CD4-positive, alpha-beta T cell (primary cell): ENCODE measurements at regions not wholly inside any gene's neighbourhood (a gene's known extent, or its start where the extent isn't known, plus 50 kb on each side); places are given as distances from the start of the nearest gene placed in this dataset.

ENCODE experiments used
- ATAC-seq: fragments of 200-7000 bp; cut with Tn5 transposase; one replicate; pipeline ENCODE4 v1.10.0; 2022; ENCODE audit warnings: mild to moderate bottlenecking; ENCODE audit not compliant: poor library complexity
- CTCF ChIA-PET: fragments of 350-600 bp; sonication (Branson Sonifier 250); formaldehyde crosslinking; loops from one replicate; lab custom pipeline; 2021; ENCODE audit warnings: antibody characterized with exemption, inconsistent platforms; lab: Charles Lee
- POLR2A ChIA-PET: fragments of 350-600 bp; sonication (Branson Sonifier 250); formaldehyde crosslinking; loops from one replicate; lab custom pipeline; 2021; ENCODE audit warnings: antibody characterized with exemption, inconsistent platforms; lab: Charles Lee
- DNase-seq, 14 experiments: peaks; one replicate each; pipeline ENCODE4 v3.0.0-alpha.2; 2013 to 2020; ENCODE audit warnings: mixed read lengths in 2 of 14
- H3K27ac ChIP-seq, 2 donors: one replicate each; pipeline versions ENCODE4 v1.5.1 to v1.7.0; 2013; ENCODE audit warnings: low read length in 2 of 2, low read depth in 1 of 2, mild to moderate bottlenecking in 1 of 2
- H3K27me3 ChIP-seq, 2 experiments: 1 replicate in 1 of 2; 2 replicates in 1 of 2; pipeline versions ENCODE4 v1.6.1 to v1.7.0; 2013; ENCODE audit warnings: low read length in 2 of 2, control low read depth in 1 of 2, mild to moderate bottlenecking in 1 of 2, moderate library complexity in 1 of 2; ENCODE audit not compliant: insufficient read depth in 2 of 2, control insufficient read depth in 1 of 2
- H3K36me3 ChIP-seq: one replicate; pipeline ENCODE4 v1.6.1; 2013; ENCODE audit warnings: low read length, control low read depth; ENCODE audit not compliant: insufficient read depth
- H3K4me1 ChIP-seq: one replicate; pipeline ENCODE4 v1.6.1; 2013; ENCODE audit warnings: low read length, control low read depth; ENCODE audit not compliant: insufficient read depth
- H3K4me3 ChIP-seq: one replicate; pipeline ENCODE4 v1.5.1; 2013; ENCODE audit warnings: mild to moderate bottlenecking, low read length, moderate library complexity
- H3K9me3 ChIP-seq, 2 experiments: 1 replicate in 1 of 2; 2 replicates in 1 of 2; pipeline versions ENCODE4 v1.6.1 to v1.7.0; 2013; ENCODE audit warnings: low read length in 2 of 2, mild to moderate bottlenecking in 2 of 2, control low read depth in 1 of 2, moderate library complexity in 1 of 2; ENCODE audit not compliant: control insufficient read depth in 1 of 2, insufficient read depth in 1 of 2
- H3K27ac Mint-ChIP-seq: one replicate; pipeline ENCODE4 v1.8.0; 2020; ENCODE audit warnings: mixed read lengths
- H3K27me3 Mint-ChIP-seq: one replicate; pipeline ENCODE4 v1.8.0; 2021; ENCODE audit warnings: mixed read lengths
- H3K36me3 Mint-ChIP-seq: one replicate; pipeline ENCODE4 v1.8.0; 2021; ENCODE audit warnings: low read depth, mixed read lengths
- H3K4me1 Mint-ChIP-seq: one replicate; pipeline ENCODE4 v1.8.0; 2021; ENCODE audit warnings: low read depth, mixed read lengths
- H3K4me3 Mint-ChIP-seq: one replicate; pipeline ENCODE4 v1.8.0; 2020; ENCODE audit warnings: mild to moderate bottlenecking, mixed read lengths
- H3K9me3 Mint-ChIP-seq: one replicate; pipeline ENCODE4 v1.8.0; 2020; ENCODE audit warnings: mixed read lengths
- CTCF ChIP-seq: fragments of 200-600 bp; IDR thresholded peaks from one replicate; pipeline ENCODE4 v1.8.0; 2022; ENCODE audit warnings: antibody characterized with exemption, mild to moderate bottlenecking
- intact Hi-C, 2 experiments: fragments of 100-400 bp; cut with DNase I in 1 of 2; cut with micrococcal nuclease in 1 of 2; formaldehyde crosslinking; loops; one replicate each; pipeline versions ENCODE4 v1.15.1 to v1.9.0; 2023 to 2025; cut with DNase I, micrococcal nuclease

DNA sequence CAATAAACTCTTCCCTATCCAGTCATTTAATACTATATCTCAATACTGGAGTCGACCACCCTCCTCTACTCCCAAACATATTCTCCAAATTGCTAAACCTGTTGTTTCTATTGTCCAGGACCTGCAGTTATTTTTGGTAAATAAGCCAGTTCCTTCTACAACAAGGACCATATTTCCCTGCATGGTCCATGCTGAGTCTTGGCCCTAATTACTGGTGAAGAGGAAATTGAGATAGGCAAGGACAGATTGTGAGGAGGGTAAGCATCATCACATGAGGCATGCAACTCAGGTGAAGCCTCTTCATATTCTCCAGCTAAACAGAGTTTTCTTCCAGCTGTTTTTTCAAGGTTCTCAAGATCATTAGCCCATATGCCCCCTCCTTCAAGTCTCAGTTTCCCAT lies 1193.6 kb downstream of the RAPGEF2 start:
- no peaks in the 10 kb centered on the region for H3K27me3 Mint-ChIP-seq
- Histone ChIP-seq H3K9me3 (peaks cover 0 to 4% of the 10 kb centered on the region in 2 experiments), H3K4me1 (no peaks in the 10 kb centered on the region), H3K4me3 (no peak overlapping the region), H3K27me3 (no peaks in the 10 kb centered on the region), H3K36me3 (no peaks in the 10 kb centered on the region), H3K27ac (no peak overlapping the region)
- ChIA-PET POLR2A (no interaction called here), CTCF (no interaction called here)
- H3K27ac Mint-ChIP-seq, result no peak overlapping the region
- DNase-seq (no peak), ATAC-seq (no peak)
- peaks cover 16% of the 10 kb centered on the region for H3K9me3 Mint-ChIP-seq
- no peak overlapping the region for H3K4me3 Mint-ChIP-seq
- no peaks in the 10 kb centered on the region for H3K4me1 Mint-ChIP-seq
- TF ChIP-seq CTCF, result no peak
- intact Hi-C loops, result no loop called here
- H3K36me3 Mint-ChIP-seq, result no peaks in the 10 kb centered on the region

DNA sequence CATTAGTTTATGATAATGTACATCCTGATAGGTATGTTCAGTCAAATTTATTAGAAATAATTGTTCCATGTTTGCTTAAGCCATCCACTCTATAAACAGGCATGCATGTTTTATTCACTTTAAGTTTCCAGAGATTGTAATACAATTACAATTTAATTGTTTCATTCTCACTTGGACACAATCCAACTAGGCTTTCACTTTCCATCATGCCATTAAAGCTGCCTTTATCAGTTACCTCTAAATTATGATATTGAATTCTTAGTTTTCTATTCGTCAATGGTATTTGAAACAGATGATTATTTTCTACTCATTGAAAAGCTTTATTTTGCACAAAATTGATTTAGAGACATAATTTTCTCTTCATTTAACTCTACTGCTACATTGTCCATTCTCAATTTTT lies 1196.3 kb downstream of the RAPGEF2 start:
- intact Hi-C loops, result no loop called here
- Mint-ChIP-seq H3K4me3 (no peak overlapping the region), H3K27ac (no peak overlapping the region), H3K27me3 (no peaks in the 10 kb centered on the region), H3K4me1 (no peaks in the 10 kb centered on the region), H3K9me3 (peaks cover 10% of the 10 kb centered on the region), H3K36me3 (no peaks in the 10 kb centered on the region)
- H3K27me3 ChIP-seq, result no peaks in the 10 kb centered on the region
- no peaks in the 10 kb centered on the region for H3K4me1 ChIP-seq
- ChIA-PET CTCF (no interaction called here), POLR2A (no interaction called here)
- DNase-seq, result no peak
- H3K36me3 ChIP-seq, result no peaks in the 10 kb centered on the region
- H3K4me3 ChIP-seq, result no peak overlapping the region
- H3K27ac ChIP-seq, result no peak overlapping the region
- TF ChIP-seq CTCF, result no peak
- H3K9me3 ChIP-seq, result peaks cover 0 to 4% of the 10 kb centered on the region in 2 experiments
- no peak for ATAC-seq

DNA sequence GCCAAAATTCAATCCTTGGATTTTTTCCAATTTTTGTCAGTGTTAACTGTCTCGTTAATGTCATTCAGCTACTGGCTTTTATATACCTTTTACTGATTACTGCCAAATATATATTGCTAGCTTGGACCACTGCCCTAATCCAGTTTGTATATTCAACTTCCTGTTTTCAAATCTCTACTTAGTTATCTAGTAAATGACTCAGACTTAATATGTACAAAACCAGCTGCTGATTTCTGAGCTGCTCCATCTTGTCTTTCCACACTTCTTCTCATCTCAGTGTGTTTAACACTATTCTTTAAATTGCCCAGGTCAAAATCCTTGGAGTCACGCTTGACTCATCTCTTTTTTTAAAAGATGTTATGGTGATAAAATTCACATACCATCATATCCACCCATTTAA lies 1196.7 kb downstream of the RAPGEF2 start:
- Histone ChIP-seq H3K4me3 (no peak overlapping the region), H3K4me1 (no peaks in the 10 kb centered on the region), H3K27ac (no peak overlapping the region), H3K27me3 (no peaks in the 10 kb centered on the region), H3K9me3 (peaks cover 0 to 4% of the 10 kb centered on the region in 2 experiments), H3K36me3 (no peaks in the 10 kb centered on the region)
- Mint-ChIP-seq H3K27me3 (no peaks in the 10 kb centered on the region), H3K4me1 (no peaks in the 10 kb centered on the region), H3K9me3 (peaks cover 10% of the 10 kb centered on the region), H3K4me3 (no peak overlapping the region), H3K27ac (no peak overlapping the region), H3K36me3 (no peaks in the 10 kb centered on the region)
- intact Hi-C loops, result no loop called here
- ChIA-PET CTCF (no interaction called here), POLR2A (no interaction called here)
- ATAC-seq (no peak), DNase-seq (no peak)
- no peak for TF ChIP-seq CTCF
